ENCODE measurements at regions not wholly inside any gene's neighbourhood (a gene's known extent, or its start where the extent isn't known, plus 50 kb on each side); places are given as distances from the start of the nearest gene placed in this dataset.
"Not testable (repeated sequence)": the region's sequence is repeated elsewhere in the genome, so short reads cannot be mapped to it uniquely, and the experiment has no call there.

DNA sequence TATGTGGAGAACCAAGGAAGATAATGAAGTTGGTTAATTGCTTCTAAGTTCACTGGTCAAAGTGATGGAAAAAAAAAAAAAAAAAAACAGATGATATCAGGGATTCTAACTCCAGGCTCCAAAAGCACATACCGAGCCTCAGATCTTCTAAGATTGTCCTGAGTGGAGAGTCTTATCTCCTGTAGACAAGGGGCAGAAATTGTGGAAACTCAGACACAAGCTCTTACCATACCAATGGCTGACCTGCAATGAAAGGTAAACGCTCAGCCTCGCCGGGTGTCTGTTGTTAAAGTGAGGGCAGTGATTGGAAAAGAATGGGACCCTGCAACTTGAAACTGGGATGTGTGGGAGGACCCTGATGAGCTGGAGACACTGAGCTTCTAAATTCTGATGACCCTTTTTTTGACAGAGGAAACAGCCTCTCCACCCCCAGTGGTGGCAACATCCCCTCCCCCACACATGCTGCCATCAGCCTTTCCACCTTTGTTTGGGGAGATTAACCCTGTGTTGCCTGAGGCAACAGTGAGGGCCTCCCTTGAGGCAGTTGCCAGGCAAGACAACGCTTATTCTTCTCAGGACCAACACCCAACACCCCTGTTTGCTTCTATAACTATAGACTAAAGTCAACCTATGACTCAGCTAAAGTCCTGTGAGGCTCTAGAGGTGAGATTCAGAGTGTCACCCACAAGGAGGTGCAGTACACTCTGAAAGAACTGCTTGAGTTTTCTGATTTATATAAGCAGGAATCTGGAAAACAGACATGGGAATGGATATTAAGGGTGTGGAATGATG, 154.0 kb downstream of the THBS2 start:
- DNase-seq: no peak

DNA sequence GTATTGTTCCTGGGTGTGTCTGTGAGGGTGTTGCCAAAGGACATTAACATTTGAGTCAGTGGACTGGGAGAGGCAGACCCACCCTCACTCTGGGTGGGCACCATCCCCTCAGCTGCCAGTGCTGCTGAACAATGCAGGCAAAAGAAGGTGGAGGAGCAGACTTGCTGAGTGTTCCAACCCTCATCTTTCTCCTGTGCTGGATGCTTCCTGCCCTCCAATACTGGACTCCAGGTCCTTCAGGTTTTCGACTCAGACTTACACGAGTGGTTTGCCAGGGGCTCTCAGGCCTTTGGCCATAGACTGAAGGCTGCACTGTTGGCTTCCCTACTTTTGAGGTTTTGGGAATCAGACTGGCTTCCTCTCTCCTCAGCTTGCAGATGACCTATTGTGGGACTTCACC, 155.0 kb downstream of the THBS2 start:
- DNase-seq: not testable (repeated sequence)

DNA sequence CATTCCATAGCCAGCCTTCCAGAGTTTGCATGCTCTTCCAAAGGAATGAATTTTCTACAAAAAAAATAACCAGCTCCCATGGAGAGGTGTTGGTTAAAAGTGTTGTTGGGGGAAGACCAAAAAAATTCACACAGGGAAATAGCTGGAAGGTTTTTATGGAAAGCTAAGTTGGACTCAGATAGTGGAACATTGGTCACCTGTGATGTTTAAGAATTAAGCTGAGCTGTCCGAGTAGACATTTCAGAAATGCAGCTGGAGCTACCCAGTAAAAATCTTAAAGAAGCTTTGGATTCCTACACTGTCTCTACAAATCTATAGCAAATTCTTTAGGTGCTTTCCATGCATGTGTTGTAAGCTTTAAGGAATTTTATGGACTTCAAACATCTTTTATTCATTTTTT, 155.5 kb downstream of the THBS2 start:
- no peak for DNase-seq

DNA sequence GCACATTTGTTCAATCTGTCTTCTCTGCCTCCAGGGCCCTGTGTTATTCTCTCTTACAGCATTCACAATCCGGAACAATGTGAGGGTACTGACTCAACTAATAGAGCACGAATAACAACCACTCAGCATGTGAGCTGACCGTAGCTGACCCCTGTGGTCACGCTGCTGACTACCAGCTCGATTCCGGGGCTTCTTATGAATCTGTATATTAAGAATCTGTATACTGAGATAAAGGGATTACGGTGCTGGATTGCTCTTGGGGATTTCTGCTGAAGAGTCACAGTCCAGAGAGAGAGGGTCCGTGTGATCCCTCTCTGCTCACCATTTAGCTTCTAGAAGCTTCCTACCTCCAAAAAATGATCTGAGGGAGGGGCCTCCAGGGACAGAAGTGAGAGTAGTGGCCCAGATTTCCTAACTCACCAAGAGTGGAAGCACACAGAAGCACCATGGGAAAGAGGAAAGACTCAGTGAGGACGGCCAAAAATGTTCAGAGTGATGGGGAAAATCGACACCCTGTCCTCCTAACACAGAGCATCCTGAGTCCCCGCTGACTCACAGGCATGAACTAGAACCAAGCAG, 156.2 kb downstream of the THBS2 start:
- no peak for DNase-seq

DNA sequence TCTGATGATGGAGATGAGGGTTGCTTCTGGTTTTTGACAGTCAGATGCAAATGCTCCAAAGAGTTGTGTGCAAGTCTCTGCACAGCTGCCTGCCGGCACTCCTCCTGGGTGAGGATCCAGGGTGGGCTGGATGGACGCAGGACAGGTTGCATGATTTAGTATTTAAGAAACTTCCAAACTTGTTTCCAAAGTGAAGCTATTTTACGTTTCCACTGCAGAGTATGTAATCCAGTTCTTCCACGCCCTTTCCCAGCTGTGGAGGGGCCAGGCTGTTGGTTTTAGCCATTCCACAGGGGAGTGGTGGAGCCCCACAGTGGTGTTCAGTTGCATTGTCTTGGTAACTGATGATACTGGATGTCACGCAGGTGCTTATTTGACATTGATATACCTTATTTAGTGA, 157.3 kb downstream of the THBS2 start:
- no peak for DNase-seq

DNA sequence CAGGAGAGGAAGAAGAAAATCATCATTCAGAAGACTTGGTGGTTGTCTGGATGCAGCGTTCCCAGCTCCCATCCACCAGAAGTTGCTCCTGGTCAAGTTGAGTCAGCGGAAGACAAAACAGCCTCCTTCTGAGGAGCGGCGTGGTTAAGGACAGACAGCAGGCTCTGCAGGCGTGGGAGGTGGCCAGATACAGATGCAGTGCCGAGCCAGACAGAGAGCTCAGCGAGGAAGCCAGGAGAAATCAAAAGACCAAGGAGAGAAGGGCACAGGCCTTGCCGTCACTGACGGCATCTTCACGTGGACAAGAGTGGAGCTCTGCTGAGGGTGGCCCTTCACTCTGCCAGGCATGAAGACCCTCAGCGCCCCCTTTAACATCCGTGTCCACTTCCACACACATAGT, 158.5 kb downstream of the THBS2 start:
- DNase-seq: no peak

DNA sequence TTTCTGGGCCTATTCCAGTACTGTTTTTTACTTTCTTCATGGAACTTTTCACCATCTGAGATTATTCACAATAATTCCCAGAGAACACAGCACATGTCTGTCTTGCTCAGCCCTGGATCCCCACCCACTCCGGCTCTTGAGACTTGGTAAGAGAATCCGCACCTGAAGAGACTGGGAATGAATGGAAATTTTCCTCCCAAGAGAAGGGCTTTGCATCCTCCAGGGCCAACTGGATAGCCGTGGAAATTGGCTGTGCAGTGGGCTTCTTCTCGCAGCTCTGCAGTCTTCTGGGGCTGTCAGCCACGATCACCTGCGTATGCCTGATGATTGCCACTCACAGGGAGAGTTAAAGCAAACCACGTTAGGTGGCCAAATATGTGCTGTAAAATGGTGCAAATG, 159.1 kb downstream of the THBS2 start:
- no peak for DNase-seq

DNA sequence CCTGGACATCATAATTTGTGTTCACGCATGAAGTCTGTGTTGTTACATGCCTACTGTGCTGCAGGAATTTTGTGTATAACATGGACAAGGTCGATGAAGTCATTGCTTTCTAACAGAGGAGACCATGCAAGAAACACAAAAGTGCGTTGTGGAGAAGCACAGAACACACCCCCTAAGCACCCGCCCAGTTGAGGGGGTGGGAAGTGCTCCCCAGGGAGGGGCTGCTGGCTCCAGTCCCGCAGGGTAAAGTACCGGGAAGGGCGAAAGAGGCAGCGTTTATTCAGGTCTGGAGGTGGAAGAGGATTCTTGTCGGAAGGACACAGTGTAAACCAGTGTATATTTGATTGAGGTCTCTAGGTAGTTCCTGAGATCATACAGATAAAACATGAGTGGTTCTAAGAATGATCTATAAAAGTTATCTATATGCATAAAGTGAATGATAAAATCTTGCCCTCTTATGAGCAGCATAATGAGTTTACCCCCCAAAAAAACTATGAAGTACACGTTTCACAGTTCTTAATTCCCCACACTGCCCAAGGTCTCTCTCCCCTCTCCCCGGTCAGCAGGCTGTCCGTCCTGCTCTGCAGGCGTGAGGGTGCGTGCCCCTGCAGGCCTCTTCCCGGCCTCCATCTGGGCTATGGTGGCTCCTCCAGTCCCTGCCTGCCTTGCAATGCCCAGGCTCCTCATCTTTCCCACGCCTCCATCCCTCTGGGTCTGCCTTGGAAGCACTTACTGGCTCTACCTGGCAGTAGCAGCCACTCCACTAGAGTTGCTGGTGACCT, 159.7 kb downstream of the THBS2 start:
- no peak for DNase-seq

DNA sequence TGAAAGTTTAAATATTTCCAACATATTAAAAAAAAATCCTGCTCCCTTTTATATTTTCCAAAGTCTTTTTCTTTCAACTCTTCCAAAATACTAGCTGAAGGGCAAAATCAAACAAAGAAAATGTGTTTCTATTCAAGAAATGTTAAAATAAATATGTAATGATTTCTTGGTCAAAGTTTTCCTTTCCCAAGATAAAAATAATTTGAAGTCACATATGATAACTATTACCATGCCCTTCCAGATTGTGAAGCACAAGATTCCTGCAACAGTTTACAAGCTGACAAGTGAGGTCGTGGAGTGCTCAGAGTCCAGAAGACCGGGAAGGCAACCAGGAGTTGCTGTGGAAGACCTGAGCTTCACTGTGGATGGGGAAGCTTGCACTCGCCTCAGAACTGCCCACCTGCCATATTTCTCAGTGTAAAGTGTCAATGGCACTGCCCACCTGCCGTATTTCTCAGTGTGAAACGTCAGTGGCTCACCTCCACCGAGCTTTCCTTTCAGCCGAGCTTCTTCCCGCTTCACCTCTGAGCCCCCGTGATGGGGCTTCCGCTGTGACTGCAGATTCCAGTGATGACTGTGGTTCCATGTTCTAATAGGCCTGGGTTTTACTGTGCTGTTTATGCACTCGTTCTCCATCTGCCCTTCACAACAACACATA, 160.5 kb downstream of the THBS2 start:
- no peak for DNase-seq

DNA sequence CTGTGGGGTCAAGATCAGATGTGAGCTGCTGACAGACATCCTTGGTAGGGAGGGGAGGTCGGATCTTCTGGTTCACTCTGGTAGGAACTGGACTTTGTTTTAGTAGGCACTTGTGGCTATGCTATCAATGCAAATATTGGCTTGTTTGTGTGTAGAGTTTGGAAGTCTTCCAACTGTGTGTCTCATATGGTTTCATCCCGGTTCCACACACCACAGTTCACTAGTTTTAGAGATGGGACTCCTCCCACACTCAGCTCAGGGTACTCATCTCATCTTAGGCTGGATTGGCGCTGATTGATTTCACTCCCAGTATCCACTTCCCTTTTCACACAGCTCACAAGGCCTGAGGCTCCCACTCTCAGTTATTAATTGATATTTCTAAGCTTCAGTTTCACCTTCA, 161.3 kb downstream of the THBS2 start:
- no peak for DNase-seq

DNA sequence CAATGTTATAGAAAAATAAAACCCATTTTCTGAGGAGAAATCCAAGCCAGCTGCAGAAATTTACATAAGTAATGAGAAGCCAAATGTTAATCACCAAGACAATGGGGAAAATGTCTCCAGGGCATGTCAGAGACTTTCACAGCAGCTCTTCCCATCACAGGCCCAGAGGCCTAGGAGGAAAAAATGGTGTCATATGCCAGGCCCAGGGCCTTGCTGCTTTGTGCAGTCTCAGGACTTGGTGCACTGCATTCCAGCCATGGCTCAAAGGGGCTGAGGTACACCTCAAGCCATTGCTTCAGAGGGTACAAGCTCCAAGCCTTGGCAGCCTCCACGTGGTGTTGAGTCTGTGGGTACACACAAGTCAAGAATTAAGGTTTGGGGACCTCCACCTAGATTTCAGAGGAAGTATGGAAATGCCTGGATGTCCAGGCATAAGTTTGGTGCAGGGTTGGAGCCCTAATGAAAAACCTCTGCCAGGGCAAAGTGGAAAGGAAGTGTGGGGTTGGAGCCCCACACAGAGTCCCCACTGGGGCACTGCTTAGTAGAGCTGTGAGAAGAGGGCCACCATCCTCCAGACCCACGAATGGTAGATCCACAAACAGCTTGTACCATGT, 163.0 kb downstream of the THBS2 start:
- not testable (repeated sequence) for DNase-seq

DNA sequence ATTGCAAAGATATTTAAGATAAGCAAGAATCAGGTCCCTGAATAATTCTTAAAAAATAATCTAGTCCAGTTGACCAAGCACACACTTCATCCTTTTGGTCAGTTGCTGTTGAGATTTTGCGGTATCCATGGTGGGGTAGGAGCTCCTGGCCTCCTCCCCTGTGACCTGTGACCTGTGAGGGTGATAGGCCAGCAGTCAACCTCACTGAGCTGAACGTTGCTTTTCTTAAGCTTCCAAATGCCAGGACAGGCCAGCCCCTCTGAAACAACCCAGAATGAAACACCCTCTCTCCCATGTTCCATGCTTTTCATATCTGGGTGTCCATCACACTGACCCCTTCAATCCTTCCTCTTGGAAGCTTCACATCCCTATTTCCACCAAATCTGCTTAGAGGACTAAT, 164.9 kb downstream of the THBS2 start:
- DNase-seq: no peak

DNA sequence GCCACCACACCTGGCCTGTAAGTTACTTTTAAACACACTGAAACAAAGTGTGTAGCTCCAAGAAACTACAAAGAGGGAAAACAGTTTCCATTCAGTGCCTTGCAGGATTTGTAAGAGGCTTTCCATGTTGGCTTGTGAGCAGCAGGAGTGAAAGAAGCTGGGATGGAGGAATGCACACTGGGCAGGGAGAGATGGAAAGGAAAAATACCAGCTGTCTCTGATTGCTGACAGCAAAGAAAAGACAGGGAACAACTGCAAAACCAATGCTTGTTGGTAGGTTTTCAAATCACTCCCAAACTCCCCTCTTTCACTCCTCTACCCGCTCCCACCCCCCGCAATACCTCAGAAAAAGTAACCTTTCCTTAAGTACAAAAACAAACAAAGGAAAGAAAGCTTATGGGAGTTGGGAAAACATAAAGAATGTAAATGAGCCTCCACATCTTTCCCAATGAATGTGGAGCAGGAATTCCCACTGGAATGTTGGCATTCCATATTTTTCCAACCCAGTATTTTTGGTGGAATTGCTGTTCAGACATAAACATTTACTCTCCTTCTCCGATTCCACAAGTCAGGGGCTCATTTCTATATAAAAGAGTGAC, 166.1 kb downstream of the THBS2 start:
- DNase-seq: no peak

DNA sequence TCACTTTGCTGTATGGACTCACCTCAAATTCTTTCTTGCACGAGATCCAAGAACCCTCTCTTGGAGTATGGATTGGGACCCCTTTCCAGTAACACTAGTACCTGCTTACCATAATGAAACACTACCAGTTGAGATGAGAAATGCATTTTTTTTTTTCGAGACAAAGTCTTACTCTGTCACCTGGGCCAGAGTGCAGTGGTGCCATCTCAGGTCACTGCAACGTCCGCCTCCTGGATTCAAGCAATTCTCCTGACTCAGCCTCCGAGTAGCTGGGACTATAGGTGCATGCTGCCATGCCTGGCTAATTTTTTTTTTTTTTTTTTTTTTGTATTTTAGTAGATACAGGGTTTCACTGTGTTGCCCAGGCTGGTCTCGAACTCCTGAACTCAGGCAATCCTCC, 167.0 kb downstream of the THBS2 start:
- not testable (repeated sequence) for DNase-seq

DNA sequence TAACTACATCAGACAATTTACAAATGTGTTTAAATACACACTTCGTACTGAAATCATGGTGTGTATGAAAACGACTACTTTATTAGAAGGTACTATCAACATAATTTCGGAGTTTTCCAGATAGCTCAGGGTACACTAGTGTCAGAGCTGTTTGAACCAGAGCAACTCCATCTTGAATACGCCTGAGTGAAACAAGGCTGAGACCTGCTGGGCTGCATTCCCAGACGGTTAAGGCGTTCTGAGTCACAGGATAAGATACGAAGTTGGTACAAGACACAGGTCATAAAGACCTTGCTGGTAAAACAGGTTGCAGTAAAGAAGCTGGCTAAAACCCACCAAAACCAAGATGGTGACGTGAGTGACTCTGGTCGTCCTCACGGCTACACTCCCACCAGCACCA, 167.6 kb downstream of the THBS2 start:
- no peak for DNase-seq

DNA sequence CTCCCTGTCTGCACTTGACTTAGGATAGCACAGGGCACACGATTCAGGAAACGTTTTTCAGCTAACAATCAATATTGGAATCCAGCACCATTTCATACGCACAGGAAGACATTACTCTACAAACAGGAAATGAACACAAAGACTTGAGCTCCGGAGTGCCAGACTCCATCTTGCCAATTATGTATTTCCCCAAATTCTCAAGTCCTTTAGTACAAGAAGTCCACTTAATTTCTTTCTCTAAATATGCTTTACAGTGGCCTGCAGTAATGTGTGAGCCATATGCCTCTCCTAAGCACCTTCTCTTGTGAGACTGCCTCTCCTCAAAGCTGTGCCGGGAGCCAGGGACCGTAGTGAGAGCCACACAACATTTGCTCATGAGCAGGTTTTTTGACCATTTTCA, 168.2 kb downstream of the THBS2 start:
- no peak for DNase-seq

DNA sequence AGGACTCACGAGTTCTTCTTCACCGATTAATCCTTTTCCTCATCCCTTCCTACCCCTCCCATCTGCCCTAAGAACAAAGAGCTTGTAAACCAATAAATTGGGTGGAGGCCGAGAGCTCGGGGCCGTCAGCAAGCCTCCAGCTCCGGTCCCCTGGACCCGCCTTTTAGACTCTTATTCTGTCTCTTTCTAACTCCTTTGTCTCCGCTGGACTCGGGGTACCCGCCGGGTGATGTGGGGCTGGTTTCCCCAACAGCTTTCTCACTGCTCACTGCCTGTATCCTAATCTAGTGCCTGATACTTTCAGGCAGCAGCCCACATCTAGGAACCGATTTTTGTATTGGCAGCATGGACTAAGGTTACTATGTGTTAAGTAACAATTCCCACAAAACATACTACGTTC, 169.1 kb downstream of the THBS2 start:
- not testable (repeated sequence) for DNase-seq

DNA sequence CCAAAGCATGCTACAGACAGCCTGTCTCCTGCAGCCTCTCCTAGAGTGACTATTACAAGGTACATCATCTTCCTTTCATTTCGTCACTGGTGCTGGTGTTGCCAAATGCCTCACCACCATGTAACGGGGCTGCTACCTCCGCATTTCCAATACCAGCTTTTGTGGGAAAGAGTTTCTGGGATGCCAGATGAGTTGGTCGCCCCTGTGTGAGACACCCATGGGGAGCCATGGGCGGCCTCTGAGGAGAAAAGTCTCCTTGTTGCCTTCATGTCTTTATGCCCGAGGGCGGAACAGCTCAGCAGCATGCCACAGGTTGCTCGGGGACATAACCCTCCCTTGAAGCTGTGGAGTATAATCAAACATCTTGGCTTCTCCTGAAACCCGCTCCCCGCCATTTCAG, 169.6 kb downstream of the THBS2 start:
- DNase-seq: no peak

DNA sequence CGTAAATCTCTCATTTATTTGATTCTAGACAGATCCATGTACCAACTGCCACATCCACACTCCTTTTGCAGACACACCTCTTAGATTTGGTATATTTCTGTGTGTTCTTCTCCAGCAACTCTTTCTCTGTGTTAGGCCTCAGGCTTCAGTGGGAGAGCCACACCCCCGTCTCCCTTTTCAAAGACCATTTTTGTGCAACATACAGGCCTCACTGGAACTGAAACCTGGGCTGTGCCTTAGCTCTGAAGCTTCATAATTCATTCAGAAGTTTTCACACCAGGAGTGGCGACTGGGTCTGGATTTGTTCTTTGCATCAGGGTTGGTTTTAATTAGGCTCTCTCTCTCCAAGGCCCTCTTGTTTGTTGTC, 170.2 kb downstream of the THBS2 start:
- no peak for DNase-seq

DNA sequence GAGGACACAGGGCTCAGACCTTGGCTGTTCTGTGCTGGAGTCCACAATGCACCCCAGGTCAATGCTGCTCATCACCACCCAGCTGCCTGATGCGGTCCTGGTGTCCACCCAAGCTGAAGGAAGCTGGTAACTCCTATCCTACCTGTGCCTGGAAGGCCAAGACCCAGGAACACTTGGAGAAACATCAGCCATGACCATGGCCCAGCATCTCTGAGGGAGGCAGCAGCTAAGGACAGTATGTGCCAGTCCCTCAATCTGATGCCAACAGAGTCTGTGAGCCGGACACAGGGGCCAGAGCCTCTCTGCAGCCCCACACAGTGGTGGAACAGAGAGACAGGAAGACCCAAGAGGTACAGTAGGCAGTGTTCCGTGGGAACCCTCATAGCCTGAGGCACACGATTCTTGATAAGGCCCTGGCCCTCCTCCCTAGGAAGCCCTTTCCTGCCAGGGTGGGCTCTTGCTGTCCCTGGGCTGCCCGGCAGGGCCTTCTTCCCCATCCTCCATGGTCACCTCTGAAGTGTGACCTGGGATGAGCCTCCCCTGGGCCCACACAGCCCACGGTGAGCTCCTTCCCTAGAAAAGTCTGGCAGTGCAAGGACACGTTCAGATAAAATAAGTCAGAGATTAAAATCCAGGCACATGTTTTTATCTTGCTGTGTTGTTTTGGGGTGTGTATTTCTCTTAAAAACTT, 170.7 kb downstream of the THBS2 start:
- DNase-seq: no peak

DNA sequence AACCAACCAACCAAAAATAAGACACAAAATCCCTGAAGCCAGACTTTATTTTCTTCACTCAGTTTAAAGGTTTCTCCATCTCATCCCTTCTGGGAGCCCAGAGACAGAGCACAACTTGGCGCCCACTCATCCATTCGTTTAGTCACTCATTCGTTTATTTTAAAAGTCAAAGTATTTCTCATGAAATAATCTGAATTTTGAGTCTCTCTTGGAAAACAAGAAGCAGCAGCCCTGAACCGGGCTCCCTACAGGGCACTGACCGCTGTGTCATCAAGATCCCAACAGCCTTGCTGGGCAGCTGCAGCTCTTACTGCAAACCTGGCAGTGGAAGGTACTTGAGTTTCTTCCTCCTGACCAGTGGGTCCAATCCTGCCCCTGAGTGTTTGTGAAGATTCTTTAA, 171.6 kb downstream of the THBS2 start:
- DNase-seq: no peak

DNA sequence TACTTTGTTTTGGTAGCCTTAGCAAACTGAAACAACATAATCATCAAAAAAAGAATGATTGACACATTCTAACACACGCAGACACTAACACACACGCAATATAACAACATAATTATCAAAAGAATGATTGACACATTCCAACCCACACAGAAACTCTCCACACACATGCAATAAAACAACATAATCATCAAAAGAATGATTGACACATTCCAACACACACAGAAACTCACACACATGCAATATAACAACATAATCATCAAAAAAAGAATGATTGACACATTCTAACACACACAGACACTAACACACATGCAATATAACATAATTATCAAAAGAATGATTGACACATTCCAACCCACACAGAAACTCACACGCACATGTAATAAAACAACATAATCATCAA, 172.4 kb downstream of the THBS2 start:
- no peak for DNase-seq

Measured in SIG-M5 (cell line).